ENCODE measurements at regions not wholly inside any gene's neighbourhood (a gene's known extent, or its start where the extent isn't known, plus 50 kb on each side); places are given as distances from the start of the nearest gene placed in this dataset.

- H3K4me3 ChIP-seq (replicated peaks; ENCODE audit: low read depth, low read length): no peak overlapping the region
- TF ChIP-seq, protein P1, sequence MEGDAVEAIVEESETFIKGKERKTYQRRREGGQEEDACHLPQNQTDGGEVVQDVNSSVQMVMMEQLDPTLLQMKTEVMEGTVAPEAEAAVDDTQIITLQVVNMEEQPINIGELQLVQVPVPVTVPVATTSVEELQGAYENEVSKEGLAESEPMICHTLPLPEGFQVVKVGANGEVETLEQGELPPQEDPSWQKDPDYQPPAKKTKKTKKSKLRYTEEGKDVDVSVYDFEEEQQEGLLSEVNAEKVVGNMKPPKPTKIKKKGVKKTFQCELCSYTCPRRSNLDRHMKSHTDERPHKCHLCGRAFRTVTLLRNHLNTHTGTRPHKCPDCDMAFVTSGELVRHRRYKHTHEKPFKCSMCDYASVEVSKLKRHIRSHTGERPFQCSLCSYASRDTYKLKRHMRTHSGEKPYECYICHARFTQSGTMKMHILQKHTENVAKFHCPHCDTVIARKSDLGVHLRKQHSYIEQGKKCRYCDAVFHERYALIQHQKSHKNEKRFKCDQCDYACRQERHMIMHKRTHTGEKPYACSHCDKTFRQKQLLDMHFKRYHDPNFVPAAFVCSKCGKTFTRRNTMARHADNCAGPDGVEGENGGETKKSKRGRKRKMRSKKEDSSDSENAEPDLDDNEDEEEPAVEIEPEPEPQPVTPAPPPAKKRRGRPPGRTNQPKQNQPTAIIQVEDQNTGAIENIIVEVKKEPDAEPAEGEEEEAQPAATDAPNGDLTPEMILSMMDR (IDR thresholded peaks at IDR 0.05; ENCODE audit: insufficient read depth, low read length, poor library complexity, severe bottlenecking): no peak
- no peak for DNase-seq (ENCODE audit: extremely low read depth, insufficient read length)
Measured at GRCh38 chr21:27694667-27695066, 727.8 kb upstream of the ADAMTS5 start.

GRCh38 chr21:27693376-27693775, 726.5 kb upstream of the ADAMTS5 start:
- Histone ChIP-seq H3K4me3 (replicated peaks; ENCODE audit: low read depth, low read length) (no peak overlapping the region), H3K36me3 (ENCODE audit: control insufficient read depth, insufficient read depth, low read length) (no peaks in the 10 kb centered on the region), H3K27me3 (replicated peaks; ENCODE audit: control insufficient read depth, insufficient read depth, low read length) (no peaks in the 10 kb centered on the region)
- no peak for DNase-seq (ENCODE audit: extremely low read depth, insufficient read length)
- TF ChIP-seq, protein P1 (IDR thresholded peaks at IDR 0.05; ENCODE audit: insufficient read depth, low read length, poor library complexity, severe bottlenecking): no peak

More at GRCh38 chr21:27694667-27695066, 727.8 kb upstream of the ADAMTS5 start:
- Histone ChIP-seq H3K27me3 (replicated peaks; ENCODE audit: control insufficient read depth, insufficient read depth, low read length) (no peaks in the 10 kb centered on the region), H3K36me3 (ENCODE audit: control insufficient read depth, insufficient read depth, low read length) (no peaks in the 10 kb centered on the region)

GRCh38 chr21:27691516-27691915, 724.6 kb upstream of the ADAMTS5 start:
- H3K27me3 ChIP-seq (replicated peaks; ENCODE audit: control insufficient read depth, insufficient read depth, low read length): no peaks in the 10 kb centered on the region
- DNase-seq (ENCODE audit: extremely low read depth, insufficient read length): no peak
- TF ChIP-seq, protein P1 (IDR thresholded peaks at IDR 0.05; ENCODE audit: insufficient read depth, low read length, poor library complexity, severe bottlenecking): no peak
- H3K4me3 ChIP-seq (replicated peaks; ENCODE audit: low read depth, low read length): no peak overlapping the region
- H3K36me3 ChIP-seq (ENCODE audit: control insufficient read depth, insufficient read depth, low read length): no peaks in the 10 kb centered on the region

- H3K27me3 ChIP-seq (replicated peaks; ENCODE audit: control insufficient read depth, insufficient read depth, low read length): no peaks in the 10 kb centered on the region
- no peak overlapping the region for H3K4me3 ChIP-seq (replicated peaks; ENCODE audit: low read depth, low read length)
- DNase-seq (ENCODE audit: extremely low read depth, insufficient read length): no peak
- no peaks in the 10 kb centered on the region for H3K36me3 ChIP-seq (ENCODE audit: control insufficient read depth, insufficient read depth, low read length)
- TF ChIP-seq, protein P1 (IDR thresholded peaks at IDR 0.05; ENCODE audit: insufficient read depth, low read length, poor library complexity, severe bottlenecking): no peak
Measured at GRCh38 chr21:27691006-27691405, 724.1 kb upstream of the ADAMTS5 start.

- H3K27me3 ChIP-seq (replicated peaks; ENCODE audit: control insufficient read depth, insufficient read depth, low read length): no peaks in the 10 kb centered on the region
- TF ChIP-seq, protein P1 (IDR thresholded peaks at IDR 0.05; ENCODE audit: insufficient read depth, low read length, poor library complexity, severe bottlenecking): no peak
- no peak overlapping the region for H3K4me3 ChIP-seq (replicated peaks; ENCODE audit: low read depth, low read length)
- DNase-seq (ENCODE audit: extremely low read depth, insufficient read length): no peak
- H3K36me3 ChIP-seq (ENCODE audit: control insufficient read depth, insufficient read depth, low read length): no peaks in the 10 kb centered on the region
Measured at GRCh38 chr21:27690426-27690825, 723.5 kb upstream of the ADAMTS5 start.

DNA sequence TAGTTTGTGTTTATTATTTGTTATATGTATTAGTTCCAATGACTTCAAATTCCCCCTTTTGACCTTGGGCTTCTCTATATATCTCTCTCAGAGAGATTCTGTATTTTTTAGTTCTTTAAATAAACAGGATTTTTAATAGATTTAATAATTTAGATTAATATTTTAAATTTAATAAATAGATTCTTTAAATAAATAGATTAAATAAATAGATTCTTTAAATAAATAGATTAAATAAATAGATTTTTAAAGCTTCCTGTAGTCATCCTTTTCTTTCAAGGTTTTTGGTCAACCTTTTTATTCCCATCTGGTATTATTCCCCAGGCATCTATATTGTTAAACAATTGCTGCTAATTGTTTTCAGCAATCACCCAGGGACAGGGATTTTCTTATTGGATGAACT, 721.9 kb upstream of the ADAMTS5 start:
- Histone ChIP-seq H3K36me3 (ENCODE audit: control insufficient read depth, insufficient read depth, low read length) (no peaks in the 10 kb centered on the region), H3K4me3 (replicated peaks; ENCODE audit: low read depth, low read length) (no peak overlapping the region), H3K27me3 (replicated peaks; ENCODE audit: control insufficient read depth, insufficient read depth, low read length) (no peaks in the 10 kb centered on the region)
- TF ChIP-seq, protein P1 (IDR thresholded peaks at IDR 0.05; ENCODE audit: insufficient read depth, low read length, poor library complexity, severe bottlenecking): no peak
- DNase-seq (ENCODE audit: extremely low read depth, insufficient read length): no peak
